ENCODE measurements at regions not wholly inside any gene's neighbourhood (a gene's known extent, or its start where the extent isn't known, plus 50 kb on each side); places are given as distances from the start of the nearest gene placed in this dataset.

GRCh38 chr2:241947004-241947350 is 77.4 kb downstream of the RTP5 start:
- H3K27ac ChIP-seq, result no peak overlapping the region
- H3K36me3 ChIP-seq, result no peaks in the 10 kb centered on the region
- H3K4me3 ChIP-seq, result no peak overlapping the region
- peaks cover 5% of the 10 kb centered on the region for H3K27me3 ChIP-seq
- no peaks in the 10 kb centered on the region for H3K4me1 ChIP-seq (ENCODE audit: low read depth)
- no peak for DNase-seq (ENCODE audit: low read depth in 1 of 2, low spot score in 1 of 2)
- H3K9me3 ChIP-seq (ENCODE audit: low read depth), result no peaks in the 10 kb centered on the region
- TF ChIP-seq CTCF (IDR thresholded peaks at IDR 0.05; ENCODE audit: low read depth, low read length), result no peak

- H3K4me3 ChIP-seq, result no peak overlapping the region
These were observed 77.9 kb downstream of the RTP5 start for GRCh38 chr2:241947401-241947800.

GRCh38 chr2:241947876-241948275 is 78.3 kb downstream of the RTP5 start:
- no peaks in the 10 kb centered on the region for H3K4me1 ChIP-seq (ENCODE audit: low read depth)
- peaks cover 5% of the 10 kb centered on the region for H3K27me3 ChIP-seq
- no peak overlapping the region for H3K27ac ChIP-seq
- no peak for DNase-seq (ENCODE audit: low read depth in 1 of 2, low spot score in 1 of 2)
- H3K9me3 ChIP-seq (ENCODE audit: low read depth), result no peaks in the 10 kb centered on the region
- TF ChIP-seq CTCF (IDR thresholded peaks at IDR 0.05; ENCODE audit: low read depth, low read length), result no peak
- no peaks in the 10 kb centered on the region for H3K36me3 ChIP-seq
- H3K4me3 ChIP-seq, result no peak overlapping the region

More at GRCh38 chr2:241947401-241947800, 77.9 kb downstream of the RTP5 start:
- H3K27me3 ChIP-seq, result peaks cover 5% of the 10 kb centered on the region
- no peak overlapping the region for H3K27ac ChIP-seq
- no peaks in the 10 kb centered on the region for H3K36me3 ChIP-seq
- no peaks in the 10 kb centered on the region for H3K4me1 ChIP-seq (ENCODE audit: low read depth)
- no peak for DNase-seq (ENCODE audit: low read depth in 1 of 2, low spot score in 1 of 2)
- TF ChIP-seq CTCF (IDR thresholded peaks at IDR 0.05; ENCODE audit: low read depth, low read length), result no peak
- no peaks in the 10 kb centered on the region for H3K9me3 ChIP-seq (ENCODE audit: low read depth)

GRCh38 chr2:241948299-241948897 is 78.9 kb downstream of the RTP5 start:
- TF ChIP-seq CTCF (IDR thresholded peaks at IDR 0.05; ENCODE audit: low read depth, low read length), result no peak
- no peak for DNase-seq (ENCODE audit: low read depth in 1 of 2, low spot score in 1 of 2)
- no peaks in the 10 kb centered on the region for H3K36me3 ChIP-seq
- no peaks in the 10 kb centered on the region for H3K9me3 ChIP-seq (ENCODE audit: low read depth)
- H3K27ac ChIP-seq, result no peak overlapping the region
- H3K4me3 ChIP-seq, result no peak overlapping the region
- H3K4me1 ChIP-seq (ENCODE audit: low read depth), result no peaks in the 10 kb centered on the region
- peaks cover 5% of the 10 kb centered on the region for H3K27me3 ChIP-seq

- Histone ChIP-seq H3K9me3 (ENCODE audit: low read depth) (no peaks in the 10 kb centered on the region), H3K27me3 (peaks cover 5% of the 10 kb centered on the region), H3K4me1 (ENCODE audit: low read depth) (no peaks in the 10 kb centered on the region), H3K4me3 (no peak overlapping the region), H3K27ac (no peak overlapping the region), H3K36me3 (no peaks in the 10 kb centered on the region)
- no peak for DNase-seq (ENCODE audit: low read depth in 1 of 2, low spot score in 1 of 2)
- TF ChIP-seq CTCF (IDR thresholded peaks at IDR 0.05; ENCODE audit: low read depth, low read length), result no peak
These were observed 79.6 kb downstream of the RTP5 start for GRCh38 chr2:241948901-241949735.
